ENCODE measurements at regions not wholly inside any gene's neighbourhood (a gene's known extent, or its start where the extent isn't known, plus 50 kb on each side); places are given as distances from the start of the nearest gene placed in this dataset.
A peak's percentile ranks its signal among the peaks of the same experiment; 100 is the strongest.

GRCh38 chr1:228997721-228998144 lies 262.5 kb downstream of the RHOU start (continued):
- TF ChIP-seq MED1 (CRISPR knock-in tag; IDR thresholded peaks at IDR 0.05) (peak; percentile 83), FOXA1 (IDR thresholded peaks at IDR 0.05) (no peak), FOXA1 (CRISPR knock-in tag; IDR thresholded peaks at IDR 0.05) (peak; percentile 51; the same call in 1 of the 2 replicates), FOXA3 (CRISPR knock-in tag; IDR thresholded peaks at IDR 0.05) (peak; percentile 66), TRIM24 (CRISPR knock-in tag; IDR thresholded peaks at IDR 0.05) (no peak), ZNF230 (CRISPR knock-in tag; IDR thresholded peaks at IDR 0.05) (no peak), E2F2 (CRISPR knock-in tag; IDR thresholded peaks at IDR 0.05; ENCODE audit: borderline replicate concordance) (no peak), TFE3 (CRISPR knock-in tag; IDR thresholded peaks at IDR 0.05) (peak; percentile 40; the same call in 1 of the 2 replicates), NR2C2 (CRISPR knock-in tag; IDR thresholded peaks at IDR 0.05; ENCODE audit: borderline replicate concordance) (peak; percentile 24; the same call in 1 of the 2 replicates), ZNF816 (CRISPR knock-in tag; IDR thresholded peaks at IDR 0.05; ENCODE audit: borderline replicate concordance) (no peak), GATA4 (IDR thresholded peaks at IDR 0.05; ENCODE audit: borderline replicate concordance, low read depth) (no peak), JDP2 (CRISPR knock-in tag; IDR thresholded peaks at IDR 0.05; ENCODE audit: borderline replicate concordance) (no peak), AFF4 (CRISPR knock-in tag; IDR thresholded peaks at IDR 0.05) (no peak), ZKSCAN5 (CRISPR knock-in tag; IDR thresholded peaks at IDR 0.05) (0 out of 2 replicates have a peak, but pooled peaks have one; percentile 38), MED8 (CRISPR knock-in tag; IDR thresholded peaks at IDR 0.05; ENCODE audit: insufficient replicate concordance) (no peak), POGZ (CRISPR knock-in tag; IDR thresholded peaks at IDR 0.05) (peak; percentile 38), ESRRA (CRISPR knock-in tag; IDR thresholded peaks at IDR 0.05; ENCODE audit: low read depth) (no peak), ZNF235 (CRISPR knock-in tag; IDR thresholded peaks at IDR 0.05; ENCODE audit: borderline replicate concordance) (no peak), ZNF780A (CRISPR knock-in tag; IDR thresholded peaks at IDR 0.05) (no peak), CHD4 (IDR thresholded peaks at IDR 0.05; ENCODE audit: borderline replicate concordance, low read length) (peak; percentile 96; the same call in 1 of the 2 replicates), KAT2B (IDR thresholded peaks at IDR 0.05; ENCODE audit: borderline replicate concordance, low read depth, low read length) (no peak), ZFX (CRISPR knock-in tag; IDR thresholded peaks at IDR 0.05; ENCODE audit: low read depth) (no peak), ZNF572 (CRISPR knock-in tag; IDR thresholded peaks at IDR 0.05) (no peak), PREB (CRISPR knock-in tag; IDR thresholded peaks at IDR 0.05) (no peak)

All from HepG2 (cell line).